Pancreas (tissue), 10 donors: ENCODE measurements at regions not wholly inside any gene's neighbourhood (a gene's known extent, or its start where the extent isn't known, plus 50 kb on each side); places are given as distances from the start of the nearest gene placed in this dataset.

ENCODE experiments used
- ATAC-seq, 4 donors: fragments of 200-7000 bp; cut with Tn5 transposase; one replicate each; pipeline versions ENCODE4 v1.8.0 to v1.9.1; 2020; ENCODE audit warnings: mild to moderate bottlenecking in 4 of 4, moderate library complexity in 4 of 4
- DNase-seq, 6 donors: peaks; one replicate each; pipeline ENCODE4 v3.0.0-alpha.2; 2020
- FAIRE-seq: peaks from 2 replicates; lab custom pipeline; 2012; peaks lifted over from hg19 to GRCh38; lab: Jason Lieb, UNC
- H3K27ac ChIP-seq, 4 donors: fragments of 200-600 bp; sonication (generic); 1 replicate in 3 of 4; 2 replicates in 1 of 4; pipeline versions ENCODE4 v1.5.0 to v1.8.0; 2020
- H3K27me3 ChIP-seq, 4 donors: fragments of 200-600 bp; one replicate each; pipeline ENCODE4 v1.8.0; 2021
- H3K36me3 ChIP-seq, 3 donors: fragments of 200-600 bp; sonication (generic) in 1 of 3; one replicate each; pipeline versions ENCODE4 v1.5.0 to v1.8.0; 2020 to 2021
- H3K4me1 ChIP-seq, 3 donors: fragments of 200-600 bp; one replicate each; pipeline ENCODE4 v1.8.0; 2021
- H3K4me3 ChIP-seq, 4 donors: fragments of 200-600 bp; sonication (generic) in 2 of 4; one replicate each; pipeline versions ENCODE4 v1.5.0 to v1.8.0; 2020 to 2021
- H3K9me3 ChIP-seq, 4 donors: fragments of 200-600 bp; one replicate each; pipeline ENCODE4 v1.8.0; 2021
- CTCF ChIP-seq, 4 donors: fragments of 200-600 bp; sonication (generic) in 3 of 4; IDR thresholded peaks; one replicate each; pipeline versions ENCODE4 v1.5.0 to v1.8.0; 2021; ENCODE audit warnings: antibody characterized with exemption in 4 of 4
- WGBS, 2 donors: extraction: QIAGEN DNeasy Blood & Tissue Kit; methylation state at CpG; one replicate each; pipeline ENCODE4 v1.1.7; 2013; 5-methylcytosine and 5-hydroxymethylcytosine counted together
- intact Hi-C, 3 donors: fragments of 100-400 bp; cut with DNase I; formaldehyde crosslinking; loops; one replicate each; pipeline versions ENCODE4 v1.11.1 to v1.14.2; 2022
- donor health status: healthy with polysubstance abuse.
- donor health status: DM: no; HTN: no; CAD: no; lungs with moderate emphysema.
- donor health status: DM: no; HTN: no; CAD: no.
- donor health status: control.
- donor health status: control.
- donor health status: Bipolar disorder and iron deficiency.
- donor health status: DM: yes; HTN: yes; CAD: no.
- donor health status: DM: no; HTN: no; CAD: no.
- donor health status: DM: no; HTN: no; CAD: no.
- donor health status: DM: yes; HTN: yes; CAD: no.

DNA sequence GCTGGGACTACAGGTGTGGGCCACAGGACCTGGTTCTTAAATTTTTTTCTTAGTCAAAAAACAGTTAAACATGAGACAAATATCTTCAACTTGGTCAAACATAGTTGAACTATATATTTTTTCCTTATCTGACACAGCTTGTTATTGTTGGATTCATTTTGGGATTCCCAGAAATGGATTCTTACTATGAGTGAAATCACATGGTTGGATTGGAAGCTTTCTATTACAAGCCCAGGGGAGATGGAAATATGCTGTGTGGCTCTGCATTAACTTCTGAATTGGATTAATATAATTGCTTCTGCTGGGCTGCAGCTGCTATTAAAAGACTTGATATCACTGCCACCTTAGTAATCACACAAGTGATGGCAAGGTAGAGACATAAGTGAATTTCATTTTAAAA is 126.4 kb upstream of the DUSP22 start:
- H3K4me1 ChIP-seq, result no peaks in the 10 kb centered on the region
- no peaks in the 10 kb centered on the region for H3K36me3 ChIP-seq
- FAIRE-seq, result no peak
- no peak overlapping the region for H3K4me3 ChIP-seq
- no peak for DNase-seq
- no peak for TF ChIP-seq CTCF (IDR thresholded peaks at IDR 0.05)
- H3K27ac ChIP-seq, result no peak overlapping the region
- intact Hi-C loops, result no loop called here
- H3K27me3 ChIP-seq, result no peaks in the 10 kb centered on the region
- no peaks in the 10 kb centered on the region for H3K9me3 ChIP-seq
- no peak for ATAC-seq

- Histone ChIP-seq H3K36me3 (no peaks in the 10 kb centered on the region), H3K9me3 (no peaks in the 10 kb centered on the region), H3K4me3 (no peak overlapping the region), H3K27ac (no peak overlapping the region), H3K4me1 (no peaks in the 10 kb centered on the region), H3K27me3 (no peaks in the 10 kb centered on the region)
- ATAC-seq, result peak; percentile 21 to 74 (median 64)
- FAIRE-seq, result peak; percentile 68
- DNase-seq, result no peak
- 30 to 33% methylated on average over 3 of the region's 3 CpGs for WGBS, 2 donors
- peak; percentile 27 to 55 (median 38) for TF ChIP-seq CTCF (IDR thresholded peaks at IDR 0.05)
- intact Hi-C loops, result no loop called here
These were observed 123.3 kb upstream of the DUSP22 start for GRCh38 chr6:168865-169455.

DNA sequence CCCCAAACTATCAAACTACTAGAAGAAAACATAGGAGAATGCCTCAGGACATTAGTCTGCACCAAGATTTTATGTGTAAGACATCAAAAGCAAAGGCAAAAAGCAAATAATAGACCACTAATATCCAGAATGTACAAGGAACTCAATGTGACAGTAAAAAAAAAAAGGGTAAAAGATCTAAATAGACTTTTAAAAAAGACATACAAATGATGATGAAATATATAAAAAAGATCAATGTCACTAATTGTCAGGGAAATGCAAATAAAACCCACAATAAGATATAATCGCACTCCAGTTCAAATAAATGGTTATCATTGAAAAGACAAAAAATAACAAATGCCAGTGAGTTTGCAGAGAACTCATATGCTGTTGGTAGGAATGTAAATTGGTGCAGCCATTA is 118.3 kb upstream of the DUSP22 start:
- 55 to 74% methylated on average over 1 of the region's 1 CpG for WGBS, 2 donors
- Histone ChIP-seq H3K9me3 (no peaks in the 10 kb centered on the region), H3K4me3 (no peak overlapping the region), H3K36me3 (no peaks in the 10 kb centered on the region), H3K4me1 (no peaks in the 10 kb centered on the region), H3K27me3 (no peaks in the 10 kb centered on the region), H3K27ac (no peak overlapping the region)
- FAIRE-seq (no peak), DNase-seq (no peak), ATAC-seq (no peak)
- intact Hi-C loops, result no loop called here
- no peak for TF ChIP-seq CTCF (IDR thresholded peaks at IDR 0.05)

GRCh38 chr6:175680-176079 is 116.6 kb upstream of the DUSP22 start:
- no peak for TF ChIP-seq CTCF (IDR thresholded peaks at IDR 0.05)
- H3K4me1 ChIP-seq, result no peaks in the 10 kb centered on the region
- H3K9me3 ChIP-seq, result no peaks in the 10 kb centered on the region
- FAIRE-seq (no peak), ATAC-seq (no peak), DNase-seq (no peak)
- no peak overlapping the region for H3K4me3 ChIP-seq
- intact Hi-C loops, result no loop called here
- no peaks in the 10 kb centered on the region for H3K27me3 ChIP-seq
- 65 to 87% methylated on average over 2 of the region's 2 CpGs for WGBS, 2 donors
- no peaks in the 10 kb centered on the region for H3K36me3 ChIP-seq
- no peak overlapping the region for H3K27ac ChIP-seq

- DNase-seq (no peak), FAIRE-seq (no peak), ATAC-seq (no peak)
- TF ChIP-seq CTCF (IDR thresholded peaks at IDR 0.05), result no peak
- no peaks in the 10 kb centered on the region for H3K4me1 ChIP-seq
- H3K4me3 ChIP-seq, result no peak overlapping the region
- no peak overlapping the region for H3K27ac ChIP-seq
- H3K36me3 ChIP-seq, result no peaks in the 10 kb centered on the region
- H3K27me3 ChIP-seq, result no peaks in the 10 kb centered on the region
- no peaks in the 10 kb centered on the region for H3K9me3 ChIP-seq
- intact Hi-C loops, result no loop called here
- 60 to 64% methylated on average over 7 of the region's 7 CpGs for WGBS, 2 donors
These were observed 115.5 kb upstream of the DUSP22 start for GRCh38 chr6:176766-177165.
